WTC11 (cell line): ENCODE measurements at regions not wholly inside any gene's neighbourhood (a gene's known extent, or its start where the extent isn't known, plus 50 kb on each side); places are given as distances from the start of the nearest gene placed in this dataset.

Experiments
- ATAC-seq: fragments of 200-7000 bp; cut with Tn5 transposase; 2 replicates; pipeline ENCODE4 v1.10.0; 2021; ENCODE audit warnings: mild to moderate bottlenecking, moderate library complexity
- CTCF ChIA-PET: fragments of 300-600 bp; sonication (Branson Sonifier 250); formaldehyde crosslinking; loops from one replicate; lab custom pipeline; 2021; ENCODE audit warnings: antibody characterized with exemption; lab: Charles Lee
- POLR2A ChIA-PET: fragments of 350-600 bp; sonication (Branson Sonifier 250); formaldehyde crosslinking; loops from one replicate; lab custom pipeline; 2021; ENCODE audit warnings: antibody characterized with exemption; lab: Charles Lee
- DNase-seq: peaks from one replicate; pipeline ENCODE4 v3.0.0; 2021; ENCODE audit warnings: low spot score
- H3K27ac Mint-ChIP-seq: 2 replicates; pipeline ENCODE4 v1.8.0; 2021; ENCODE audit warnings: mixed read lengths
- H3K27me3 Mint-ChIP-seq: 2 replicates; pipeline ENCODE4 v1.8.0; 2021; ENCODE audit warnings: low read depth, mild to moderate bottlenecking, moderate library complexity, mixed read lengths
- H3K36me3 Mint-ChIP-seq: 2 replicates; pipeline ENCODE4 v1.8.0; 2021; ENCODE audit warnings: mixed read lengths
- H3K4me1 Mint-ChIP-seq: 2 replicates; pipeline ENCODE4 v1.8.0; 2022; ENCODE audit warnings: mixed read lengths
- H3K4me3 Mint-ChIP-seq: 2 replicates; pipeline ENCODE4 v1.8.0; 2021; ENCODE audit warnings: mild to moderate bottlenecking, moderate library complexity, mixed read lengths
- H3K9me3 Mint-ChIP-seq: 2 replicates; pipeline ENCODE4 v1.8.0; 2021; ENCODE audit warnings: mixed read lengths
- ARID4B ChIP-seq: sonication (generic); formaldehyde crosslinking; IDR thresholded peaks from 2 replicates; pipeline ENCODE4 v1.8.0; 2023; ENCODE audit warnings: missing genetic modification reagents, mild to moderate bottlenecking, borderline replicate concordance
- ATF1 ChIP-seq: sonication (generic); formaldehyde crosslinking; IDR thresholded peaks from 2 replicates; pipeline ENCODE4 v1.8.1; 2023; ENCODE audit warnings: mild to moderate bottlenecking, moderate library complexity, missing genetic modification reagents
- E2F5 ChIP-seq: sonication (generic); formaldehyde crosslinking; IDR thresholded peaks from 2 replicates; pipeline ENCODE4 v1.8.1; 2022; ENCODE audit warnings: mild to moderate bottlenecking, moderate library complexity, missing genetic modification reagents
- EMX1 ChIP-seq: fragments of 250-450 bp; sonication (Bioruptor Pico); IDR thresholded peaks from 2 replicates; pipeline ENCODE4 v1.8.0; 2021; ENCODE audit warnings: mild to moderate bottlenecking
- FOXK1 ChIP-seq: sonication (generic); formaldehyde crosslinking; IDR thresholded peaks from 2 replicates; pipeline ENCODE4 v1.8.0; 2022; ENCODE audit warnings: mild to moderate bottlenecking, moderate library complexity, missing genetic modification reagents
- HMGA2 ChIP-seq: fragments of 250-450 bp; sonication (Bioruptor Pico); IDR thresholded peaks from 2 replicates; pipeline ENCODE4 v1.4.0; 2021; ENCODE audit warnings: mild to moderate bottlenecking, moderate library complexity
- IRF1 ChIP-seq: sonication (generic); formaldehyde crosslinking; IDR thresholded peaks from 2 replicates; pipeline ENCODE4 v1.8.0; 2023; ENCODE audit warnings: missing genetic modification reagents
- KAT7 ChIP-seq: sonication (generic); formaldehyde crosslinking; IDR thresholded peaks from 2 replicates; pipeline ENCODE4 v1.8.1; 2023; ENCODE audit warnings: missing genetic modification reagents, mild to moderate bottlenecking, borderline replicate concordance
- NFATC4 ChIP-seq: fragments of 250-450 bp; sonication (Bioruptor Pico); IDR thresholded peaks from 2 replicates; pipeline ENCODE4 v1.9.0; 2021; ENCODE audit warnings: mild to moderate bottlenecking
- OVOL2 ChIP-seq: fragments of 250-450 bp; sonication (Bioruptor Pico); IDR thresholded peaks from 2 replicates; pipeline ENCODE4 v1.9.0; 2021; ENCODE audit warnings: mild to moderate bottlenecking, borderline replicate concordance
- PRRX2 ChIP-seq: fragments of 250-450 bp; sonication (Bioruptor Pico); IDR thresholded peaks from 2 replicates; pipeline ENCODE4 v1.8.0; 2021; ENCODE audit warnings: mild to moderate bottlenecking
- RELA ChIP-seq: sonication (generic); formaldehyde crosslinking; IDR thresholded peaks from 2 replicates; pipeline ENCODE4 v1.8.1; 2022; ENCODE audit warnings: missing genetic modification reagents, mild to moderate bottlenecking, borderline replicate concordance
- TCF7 ChIP-seq: sonication (generic); formaldehyde crosslinking; IDR thresholded peaks from 2 replicates; pipeline ENCODE4 v1.8.0; 2022; ENCODE audit warnings: mild to moderate bottlenecking, low read depth, missing genetic modification reagents, moderate library complexity
- TP53 ChIP-seq: sonication (generic); formaldehyde crosslinking; IDR thresholded peaks from 2 replicates; pipeline ENCODE4 v1.8.1; 2023; ENCODE audit warnings: mild to moderate bottlenecking, missing genetic modification reagents
- ZNF423 ChIP-seq: fragments of 250-450 bp; sonication (Bioruptor Pico); IDR thresholded peaks from 2 replicates; pipeline ENCODE4 v2.1.2; 2022; ENCODE audit warnings: mild to moderate bottlenecking, moderate library complexity
- TF ChIP-seq, protein P1 (sequence below): sonication (generic); formaldehyde crosslinking; IDR thresholded peaks from 2 replicates; pipeline ENCODE4 v1.8.1; 2023; ENCODE audit warnings: mild to moderate bottlenecking, moderate library complexity, missing genetic modification reagents
- TF ChIP-seq, protein P2 (sequence below): fragments of 200-600 bp; IDR thresholded peaks from 2 replicates; pipeline ENCODE4 v1.8.0; 2022; ENCODE audit warnings: antibody characterized with exemption
- TF ChIP-seq, protein P3 (sequence below): sonication (generic); formaldehyde crosslinking; IDR thresholded peaks from 2 replicates; pipeline ENCODE4 v1.8.1; 2023; ENCODE audit warnings: mild to moderate bottlenecking, missing genetic modification reagents, borderline replicate concordance
- TF ChIP-seq, protein P4 (sequence below): fragments of 250-450 bp; sonication (Bioruptor Pico); IDR thresholded peaks from 2 replicates; pipeline ENCODE4 v1.9.0; 2021; ENCODE audit warnings: mild to moderate bottlenecking

DNA sequence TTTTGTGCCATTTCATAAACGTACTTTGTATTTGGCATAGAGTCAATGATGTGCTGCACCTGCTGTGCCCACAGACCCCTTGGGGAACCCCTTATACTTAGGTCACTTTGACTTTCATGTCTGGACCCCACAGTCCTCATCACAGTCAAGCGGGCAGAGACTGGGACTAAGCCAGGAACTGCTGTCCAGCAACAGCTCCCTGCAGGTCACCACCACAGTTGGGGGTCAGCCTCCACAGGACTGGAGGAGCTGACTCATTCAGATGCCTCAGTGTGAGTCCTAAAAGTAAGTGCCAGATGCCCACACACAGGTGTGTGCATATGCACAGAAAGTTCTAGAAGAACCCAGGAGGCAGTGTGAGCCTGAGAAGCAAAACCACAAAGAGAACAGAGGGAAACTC lies 339.8 kb downstream of the GABRB3 start:
- no peak for ATAC-seq
- CTCF ChIA-PET = no interaction called here

DNA sequence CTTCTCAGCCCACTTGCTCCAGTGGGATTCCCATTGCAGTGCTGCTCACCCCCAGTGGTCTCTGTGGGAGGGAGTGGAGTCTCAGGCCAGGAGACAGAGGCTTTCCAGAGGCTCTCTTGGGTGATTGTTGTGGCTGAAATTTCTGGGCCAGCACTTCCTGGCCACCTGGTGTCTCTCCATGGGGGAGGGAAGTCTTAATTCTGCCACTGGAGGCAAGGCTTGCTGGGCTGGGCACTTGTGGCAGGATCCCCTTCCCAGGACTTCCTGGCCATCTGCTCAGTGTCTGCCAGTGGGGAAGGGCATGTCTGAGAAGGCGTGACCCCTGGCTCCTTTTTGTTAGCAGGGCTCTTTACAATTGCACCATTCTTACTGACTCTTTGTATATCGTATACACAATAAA lies 351.8 kb downstream of the GABRB3 start:
- Mint-ChIP-seq H3K36me3 (peaks cover 8% of the 10 kb centered on the region; the same call in 1 of the 2 replicates), H3K27ac (no peak overlapping the region), H3K27me3 (no peaks in the 10 kb centered on the region), H3K9me3 (peaks cover 11% of the 10 kb centered on the region), H3K4me1 (peaks cover 12% of the 10 kb centered on the region), H3K4me3 (no peak overlapping the region)
- CTCF ChIA-PET = no interaction called here
- POLR2A ChIA-PET = no interaction called here
- ATAC-seq (no peak), DNase-seq (no peak)
- TF ChIP-seq FOXK1 (CRISPR knock-in tag) = no peak
- peak; percentile 62; the same call in 1 of the 2 replicates for TF ChIP-seq ZNF423

More for the DNA sequence above, 339.8 kb downstream of the GABRB3 start:
- H3K27ac Mint-ChIP-seq = no peak overlapping the region
- H3K4me1 Mint-ChIP-seq = peaks cover 4% of the 10 kb centered on the region; the same call in 1 of the 2 replicates
- no peak for DNase-seq
- no peak for TF ChIP-seq ARID4B (CRISPR knock-in tag)
- no peak for TF ChIP-seq RELA (CRISPR knock-in tag)
- no peak for TF ChIP-seq ATF1 (CRISPR knock-in tag)
- TF ChIP-seq NFATC4 = no peak
- no peak for TF ChIP-seq E2F5 (CRISPR knock-in tag)
- H3K4me3 Mint-ChIP-seq = no peak overlapping the region
- H3K36me3 Mint-ChIP-seq = peaks cover 6% of the 10 kb centered on the region; the same call in 1 of the 2 replicates
- no peaks in the 10 kb centered on the region for H3K27me3 Mint-ChIP-seq
- POLR2A ChIA-PET = interaction anchor here (0.6 kb wide), 1 partner anchor 11 kb away, joined by 3 read pairs; no protein-coding TSS in a partner anchor
- H3K9me3 Mint-ChIP-seq = peaks cover 10% of the 10 kb centered on the region

DNA sequence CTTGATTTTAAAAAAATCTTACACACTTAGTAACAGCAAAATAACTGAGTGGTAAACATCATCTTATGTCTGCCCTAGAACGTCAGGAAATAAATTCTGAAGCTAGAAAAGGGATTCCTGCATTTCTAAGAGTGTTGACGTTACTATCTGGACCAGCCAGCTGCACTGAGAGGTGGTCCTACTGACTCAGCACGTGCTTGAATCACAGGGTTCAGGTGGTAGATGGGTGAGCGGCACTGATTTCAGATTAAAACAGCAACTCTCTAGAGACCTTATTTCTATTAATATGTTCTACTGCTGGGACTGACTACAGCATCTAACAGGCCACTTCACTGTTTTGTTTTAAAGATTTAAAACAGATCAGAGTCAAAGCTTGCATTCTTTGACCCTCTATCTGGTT lies 377.2 kb downstream of the GABRB3 start:
- no peak for ATAC-seq
- Mint-ChIP-seq H3K36me3 (no peaks in the 10 kb centered on the region), H3K4me1 (no peaks in the 10 kb centered on the region), H3K4me3 (no peak overlapping the region), H3K9me3 (no peaks in the 10 kb centered on the region), H3K27me3 (no peaks in the 10 kb centered on the region), H3K27ac (no peak overlapping the region)
- CTCF ChIA-PET = interaction anchor here (0.9 kb wide), 1 partner anchor 215 kb away, joined by 3 read pairs; no protein-coding TSS in a partner anchor
- POLR2A ChIA-PET = interaction anchor here (0.5 kb wide), 1 partner anchor 32 kb away, joined by 4 read pairs; no protein-coding TSS in a partner anchor
- TF ChIP-seq, protein P1, sequence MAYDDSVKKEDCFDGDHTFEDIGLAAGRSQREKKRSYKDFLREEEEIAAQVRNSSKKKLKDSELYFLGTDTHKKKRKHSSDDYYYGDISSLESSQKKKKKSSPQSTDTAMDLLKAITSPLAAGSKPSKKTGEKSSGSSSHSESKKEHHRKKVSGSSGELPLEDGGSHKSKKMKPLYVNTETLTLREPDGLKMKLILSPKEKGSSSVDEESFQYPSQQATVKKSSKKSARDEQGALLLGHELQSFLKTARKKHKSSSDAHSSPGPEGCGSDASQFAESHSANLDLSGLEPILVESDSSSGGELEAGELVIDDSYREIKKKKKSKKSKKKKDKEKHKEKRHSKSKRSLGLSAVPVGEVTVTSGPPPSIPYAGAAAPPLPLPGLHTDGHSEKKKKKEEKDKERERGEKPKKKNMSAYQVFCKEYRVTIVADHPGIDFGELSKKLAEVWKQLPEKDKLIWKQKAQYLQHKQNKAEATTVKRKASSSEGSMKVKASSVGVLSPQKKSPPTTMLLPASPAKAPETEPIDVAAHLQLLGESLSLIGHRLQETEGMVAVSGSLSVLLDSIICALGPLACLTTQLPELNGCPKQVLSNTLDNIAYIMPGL = no peak
- TF ChIP-seq, protein P2, sequence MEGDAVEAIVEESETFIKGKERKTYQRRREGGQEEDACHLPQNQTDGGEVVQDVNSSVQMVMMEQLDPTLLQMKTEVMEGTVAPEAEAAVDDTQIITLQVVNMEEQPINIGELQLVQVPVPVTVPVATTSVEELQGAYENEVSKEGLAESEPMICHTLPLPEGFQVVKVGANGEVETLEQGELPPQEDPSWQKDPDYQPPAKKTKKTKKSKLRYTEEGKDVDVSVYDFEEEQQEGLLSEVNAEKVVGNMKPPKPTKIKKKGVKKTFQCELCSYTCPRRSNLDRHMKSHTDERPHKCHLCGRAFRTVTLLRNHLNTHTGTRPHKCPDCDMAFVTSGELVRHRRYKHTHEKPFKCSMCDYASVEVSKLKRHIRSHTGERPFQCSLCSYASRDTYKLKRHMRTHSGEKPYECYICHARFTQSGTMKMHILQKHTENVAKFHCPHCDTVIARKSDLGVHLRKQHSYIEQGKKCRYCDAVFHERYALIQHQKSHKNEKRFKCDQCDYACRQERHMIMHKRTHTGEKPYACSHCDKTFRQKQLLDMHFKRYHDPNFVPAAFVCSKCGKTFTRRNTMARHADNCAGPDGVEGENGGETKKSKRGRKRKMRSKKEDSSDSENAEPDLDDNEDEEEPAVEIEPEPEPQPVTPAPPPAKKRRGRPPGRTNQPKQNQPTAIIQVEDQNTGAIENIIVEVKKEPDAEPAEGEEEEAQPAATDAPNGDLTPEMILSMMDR = no peak
- TF ChIP-seq KAT7 (CRISPR knock-in tag) (no peak), TCF7 (CRISPR knock-in tag) (no peak), PRRX2 (no peak), TP53 (CRISPR knock-in tag) (no peak), IRF1 (no peak), OVOL2 (CRISPR knock-in tag) (no peak), HMGA2 (no peak), EMX1 (CRISPR knock-in tag) (no peak)
- TF ChIP-seq, protein P3, sequence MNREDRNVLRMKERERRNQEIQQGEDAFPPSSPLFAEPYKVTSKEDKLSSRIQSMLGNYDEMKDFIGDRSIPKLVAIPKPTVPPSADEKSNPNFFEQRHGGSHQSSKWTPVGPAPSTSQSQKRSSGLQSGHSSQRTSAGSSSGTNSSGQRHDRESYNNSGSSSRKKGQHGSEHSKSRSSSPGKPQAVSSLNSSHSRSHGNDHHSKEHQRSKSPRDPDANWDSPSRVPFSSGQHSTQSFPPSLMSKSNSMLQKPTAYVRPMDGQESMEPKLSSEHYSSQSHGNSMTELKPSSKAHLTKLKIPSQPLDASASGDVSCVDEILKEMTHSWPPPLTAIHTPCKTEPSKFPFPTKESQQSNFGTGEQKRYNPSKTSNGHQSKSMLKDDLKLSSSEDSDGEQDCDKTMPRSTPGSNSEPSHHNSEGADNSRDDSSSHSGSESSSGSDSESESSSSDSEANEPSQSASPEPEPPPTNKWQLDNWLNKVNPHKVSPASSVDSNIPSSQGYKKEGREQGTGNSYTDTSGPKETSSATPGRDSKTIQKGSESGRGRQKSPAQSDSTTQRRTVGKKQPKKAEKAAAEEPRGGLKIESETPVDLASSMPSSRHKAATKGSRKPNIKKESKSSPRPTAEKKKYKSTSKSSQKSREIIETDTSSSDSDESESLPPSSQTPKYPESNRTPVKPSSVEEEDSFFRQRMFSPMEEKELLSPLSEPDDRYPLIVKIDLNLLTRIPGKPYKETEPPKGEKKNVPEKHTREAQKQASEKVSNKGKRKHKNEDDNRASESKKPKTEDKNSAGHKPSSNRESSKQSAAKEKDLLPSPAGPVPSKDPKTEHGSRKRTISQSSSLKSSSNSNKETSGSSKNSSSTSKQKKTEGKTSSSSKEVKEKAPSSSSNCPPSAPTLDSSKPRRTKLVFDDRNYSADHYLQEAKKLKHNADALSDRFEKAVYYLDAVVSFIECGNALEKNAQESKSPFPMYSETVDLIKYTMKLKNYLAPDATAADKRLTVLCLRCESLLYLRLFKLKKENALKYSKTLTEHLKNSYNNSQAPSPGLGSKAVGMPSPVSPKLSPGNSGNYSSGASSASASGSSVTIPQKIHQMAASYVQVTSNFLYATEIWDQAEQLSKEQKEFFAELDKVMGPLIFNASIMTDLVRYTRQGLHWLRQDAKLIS = no peak
- TF ChIP-seq, protein P4, sequence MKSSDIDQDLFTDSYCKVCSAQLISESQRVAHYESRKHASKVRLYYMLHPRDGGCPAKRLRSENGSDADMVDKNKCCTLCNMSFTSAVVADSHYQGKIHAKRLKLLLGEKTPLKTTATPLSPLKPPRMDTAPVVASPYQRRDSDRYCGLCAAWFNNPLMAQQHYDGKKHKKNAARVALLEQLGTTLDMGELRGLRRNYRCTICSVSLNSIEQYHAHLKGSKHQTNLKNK = no peak
- DNase-seq = no peak
